IMR-90 (cell line): ENCODE measurements at regions not wholly inside any gene's neighbourhood (a gene's known extent, or its start where the extent isn't known, plus 50 kb on each side); places are given as distances from the start of the nearest gene placed in this dataset.

Source experiments
- ATAC-seq: fragments of 200-7000 bp; cut with Tn5 transposase; 2 replicates; pipeline ENCODE4 v1.9.1; 2020; ENCODE audit warnings: low read depth, mild to moderate bottlenecking, moderate library complexity
- BruUV-seq: library from RNA; stranded (reverse); fragments of 400-500 nt; replicated peaks from 2 replicates; lab custom pipeline; 2021; lab: Mats Ljungman, UMichigan
- CTCF ChIA-PET: fragments of 300-600 bp; formaldehyde crosslinking; extraction: SDS; loops from one replicate; lab custom pipeline; 2021; ENCODE audit warnings: antibody characterized with exemption; lab: Yijun Ruan, JAX
- POLR2A ChIA-PET: fragments of 300-600 bp; sonication (Branson Sonifier 250); formaldehyde crosslinking; loops from one replicate; lab custom pipeline; 2022; ENCODE audit warnings: antibody characterized with exemption; ENCODE audit not compliant: unreplicated experiment; lab: Charles Lee
- DNase-seq: peaks from one replicate; pipeline ENCODE4 v3.0.0; 2013
- H2AFZ ChIP-seq: replicated peaks from 2 replicates; pipeline ENCODE3; 2013; ENCODE audit warnings: low read length, mild to moderate bottlenecking; ENCODE audit not compliant: poor library complexity
- H2AK5ac ChIP-seq: 2 replicates; pipeline ENCODE4 v1.6.1; 2013; ENCODE audit warnings: low read depth, low read length, inconsistent platforms
- H2AK9ac ChIP-seq: replicated peaks from 2 replicates; pipeline ENCODE3; 2013; ENCODE audit warnings: mild to moderate bottlenecking, low read depth, low read length, moderate library complexity; ENCODE audit not compliant: poor library complexity
- H2BK120ac ChIP-seq: 2 replicates; pipeline ENCODE4 v1.6.1; 2013; ENCODE audit warnings: low read depth, low read length, inconsistent platforms
- H2BK15ac ChIP-seq: 3 replicates; pipeline ENCODE4 v1.6.1; 2013; ENCODE audit warnings: low read depth, low read length, inconsistent platforms
- H2BK20ac ChIP-seq: 2 replicates; pipeline ENCODE4 v1.6.1; 2013; ENCODE audit warnings: low read depth, mild to moderate bottlenecking, inconsistent platforms, low read length, moderate library complexity
- H2BK5ac ChIP-seq: 2 replicates; pipeline ENCODE4 v1.6.1; 2013; ENCODE audit warnings: mild to moderate bottlenecking, low read depth, low read length, inconsistent platforms; ENCODE audit not compliant: poor library complexity, severe bottlenecking
- H3K14ac ChIP-seq: replicated peaks from 2 replicates; pipeline ENCODE4 v1.6.1; 2013; ENCODE audit warnings: low read depth, low read length, inconsistent platforms
- H3K18ac ChIP-seq: 2 replicates; pipeline ENCODE4 v1.6.1; 2013; ENCODE audit warnings: low read depth, low read length, control low read depth
- H3K23ac ChIP-seq: 2 replicates; pipeline ENCODE4 v1.6.1; 2013; ENCODE audit warnings: low read depth, low read length, inconsistent platforms
- H3K27ac ChIP-seq: 2 replicates; pipeline ENCODE4 v1.5.1; 2013; ENCODE audit warnings: mild to moderate bottlenecking, control low read depth, low read length; ENCODE audit not compliant: insufficient read depth
- H3K27me3 ChIP-seq: 2 replicates; pipeline ENCODE4 v1.6.1; 2013; ENCODE audit warnings: low read length; ENCODE audit not compliant: control insufficient read depth, insufficient read depth
- H3K36me3 ChIP-seq: 2 replicates; pipeline ENCODE4 v1.6.1; 2013; ENCODE audit warnings: low read length, mixed read lengths; ENCODE audit not compliant: control insufficient read depth, insufficient read depth
- H3K4ac ChIP-seq: 2 replicates; pipeline ENCODE4 v1.6.1; 2013; ENCODE audit warnings: low read depth, low read length, inconsistent platforms
- H3K4me1 ChIP-seq: 2 replicates; pipeline ENCODE4 v1.6.1; 2013; ENCODE audit warnings: low read length, mixed read lengths; ENCODE audit not compliant: control insufficient read depth, insufficient read depth
- H3K4me2 ChIP-seq: 2 replicates; pipeline ENCODE4 v1.6.1; 2013; ENCODE audit warnings: low read depth, mild to moderate bottlenecking, control low read depth, low read length, moderate library complexity
- H3K4me3 ChIP-seq: 2 replicates; pipeline ENCODE4 v1.5.1; 2013; ENCODE audit warnings: low read depth, mild to moderate bottlenecking, control low read depth, low read length, moderate library complexity; ENCODE audit not compliant: insufficient read depth
- H3K56ac ChIP-seq: 2 replicates; pipeline ENCODE4 v1.6.1; 2013; ENCODE audit warnings: low read length, inconsistent platforms; ENCODE audit not compliant: insufficient read depth; ENCODE audit errors: extremely low read depth
- H3K79me1 ChIP-seq, 2 experiments: 2 replicates each; pipeline ENCODE4 v1.6.1; 2013; ENCODE audit warnings: low read length in 2 of 2, inconsistent platforms in 1 of 2, low read depth in 1 of 2
- H3K9ac ChIP-seq: 2 replicates; pipeline ENCODE4 v1.6.1; 2013; ENCODE audit warnings: low read depth, low read length, control low read depth
- H3K9me1 ChIP-seq: 2 replicates; pipeline ENCODE4 v1.6.1; 2013; ENCODE audit warnings: low read length, inconsistent platforms; ENCODE audit not compliant: insufficient read depth
- H3K9me3 ChIP-seq: 2 replicates; pipeline ENCODE4 v1.6.1; 2013; ENCODE audit warnings: low read length; ENCODE audit not compliant: control insufficient read depth, insufficient read depth
- H4K20me1 ChIP-seq: 2 replicates; pipeline ENCODE4 v1.6.1; 2013; ENCODE audit warnings: low read length, inconsistent platforms; ENCODE audit not compliant: insufficient read depth
- H4K5ac ChIP-seq: 2 replicates; pipeline ENCODE4 v1.6.1; 2013; ENCODE audit warnings: mild to moderate bottlenecking, low read depth, low read length, control low read depth
- H4K8ac ChIP-seq, 2 experiments: 2 replicates each; pipeline ENCODE4 v1.6.1; 2013; ENCODE audit warnings: low read depth in 2 of 2, low read length in 2 of 2, control low read depth in 1 of 2, inconsistent platforms in 1 of 2
- H4K91ac ChIP-seq: 2 replicates; pipeline ENCODE4 v1.6.1; 2013; ENCODE audit warnings: low read depth, low read length, inconsistent platforms; ENCODE audit not compliant: insufficient read depth
- BHLHE40 ChIP-seq: fragments of 150-350 bp; IDR thresholded peaks from 2 replicates; pipeline ENCODE4 v1.6.1; 2016; ENCODE audit warnings: mild to moderate bottlenecking, low read depth, low read length
- CEBPB ChIP-seq: IDR thresholded peaks from 2 replicates; pipeline ENCODE4 v1.6.1; 2012; ENCODE audit warnings: low read depth, low read length, improper control_type of control experiment
- CHD1 ChIP-seq: IDR thresholded peaks from 2 replicates; pipeline ENCODE4 v1.6.1; 2012; ENCODE audit warnings: low read depth, low read length, improper control_type of control experiment
- FOS ChIP-seq: fragments of 150-350 bp; IDR thresholded peaks from 2 replicates; pipeline ENCODE4 v1.6.1; 2016; ENCODE audit warnings: low read depth, low read length
- MAFK ChIP-seq: IDR thresholded peaks from 2 replicates; pipeline ENCODE4 v1.6.1; 2012; ENCODE audit warnings: low read depth, low read length, improper control_type of control experiment
- MAZ ChIP-seq: IDR thresholded peaks from 2 replicates; pipeline ENCODE4 v1.6.1; 2012; ENCODE audit warnings: low read depth, mild to moderate bottlenecking, low read length, improper control_type of control experiment, moderate library complexity, borderline replicate concordance
- MXI1 ChIP-seq: IDR thresholded peaks from 2 replicates; pipeline ENCODE4 v1.6.1; 2012; ENCODE audit warnings: low read depth, mild to moderate bottlenecking, low read length, moderate library complexity, borderline replicate concordance
- NFE2L2 ChIP-seq: fragments of 150-350 bp; IDR thresholded peaks from 2 replicates; pipeline ENCODE4 v1.6.1; 2016; ENCODE audit warnings: low read depth, mild to moderate bottlenecking, low read length
- POLR2A ChIP-seq: IDR thresholded peaks from 2 replicates; pipeline ENCODE4 v1.6.1; 2012; ENCODE audit warnings: mild to moderate bottlenecking, low read depth, low read length
- RAD21 ChIP-seq: IDR thresholded peaks from 2 replicates; pipeline ENCODE4 v1.6.1; 2012; ENCODE audit warnings: low read length, improper control_type of control experiment
- SMC3 ChIP-seq: fragments of 150-350 bp; IDR thresholded peaks from 2 replicates; pipeline ENCODE4 v1.6.1; 2016; ENCODE audit warnings: low read depth, mild to moderate bottlenecking, antibody characterized with exemption, low read length, moderate library complexity
- WGBS, 2 experiments: methylation state at CpG; one replicate each; pipeline versions ENCODE4 v1.1.5 to v1.1.7; 2013; ENCODE audit warnings: missing lambda C conversion rate in 2 of 2; ENCODE audit not compliant: insufficient read length in 1 of 2; ENCODE audit errors: extremely low coverage in 2 of 2; 5-methylcytosine and 5-hydroxymethylcytosine counted together
- dilution Hi-C: fragments of 300-500 bp; cut with HindIII; formaldehyde crosslinking; loops from one replicate; pipeline ENCODE4 v1.14.3; 2018; ENCODE audit warnings: low sequenced_read_pairs; ENCODE audit not compliant: unreplicated experiment
- in situ Hi-C: fragments of 300-500 bp; cut with MboI; formaldehyde crosslinking; loops from 3 replicates; pipeline ENCODE4 v1.14.3; 2019; ENCODE audit warnings: low sequenced_read_pairs, inconsistent platforms, mixed read lengths
- intact Hi-C: fragments of 100-400 bp; cut with micrococcal nuclease; formaldehyde crosslinking; loops from 2 replicates; pipeline ENCODE4 v1.10.0; 2022
- TF ChIP-seq, protein P1 (sequence below): fragments of 150-350 bp; IDR thresholded peaks from 2 replicates; pipeline ENCODE4 v1.6.1; 2017; ENCODE audit warnings: mild to moderate bottlenecking, antibody characterized with exemption, low read length, low read depth
- TF ChIP-seq, protein P2 (sequence below): conservative IDR thresholded peaks from 2 replicates; pipeline ENCODE4 v1.5.1; 2012; ENCODE audit warnings: mild to moderate bottlenecking, low read depth, low read length, improper control_type of control experiment

DNA sequence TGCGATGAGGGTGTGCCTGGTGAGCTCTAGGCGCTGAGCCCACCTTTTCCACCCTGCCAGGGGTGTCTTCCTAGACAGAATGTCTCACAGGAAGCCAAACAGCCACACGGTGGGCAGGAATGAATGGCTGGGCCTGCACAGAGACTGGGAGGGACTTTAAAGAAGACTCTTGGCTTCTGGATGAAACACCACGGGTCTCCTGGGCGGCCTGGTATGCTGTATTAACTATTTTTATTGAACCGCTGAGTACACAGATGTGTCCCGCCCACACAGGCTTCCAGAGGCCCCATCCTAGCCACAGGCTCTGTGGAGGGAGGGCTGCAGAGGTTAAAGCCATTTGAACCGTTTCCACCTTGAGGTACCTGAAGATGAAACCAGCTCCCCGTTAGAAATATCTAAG, 115.2 kb upstream of the CXCL14 start:
- H3K56ac ChIP-seq = no peak overlapping the region
- POLR2A ChIA-PET = no interaction called here
- H4K20me1 ChIP-seq = no peaks in the 10 kb centered on the region
- no peak overlapping the region for H2BK5ac ChIP-seq
- no peaks in the 10 kb centered on the region for H3K9me1 ChIP-seq
- TF ChIP-seq FOS (no peak), CHD1 (no peak), MAFK (no peak), POLR2A (no peak), CEBPB (no peak), SMC3 (no peak), MXI1 (no peak), NFE2L2 (no peak), BHLHE40 (no peak), RAD21 (no peak), MAZ (no peak)
- TF ChIP-seq, protein P1, sequence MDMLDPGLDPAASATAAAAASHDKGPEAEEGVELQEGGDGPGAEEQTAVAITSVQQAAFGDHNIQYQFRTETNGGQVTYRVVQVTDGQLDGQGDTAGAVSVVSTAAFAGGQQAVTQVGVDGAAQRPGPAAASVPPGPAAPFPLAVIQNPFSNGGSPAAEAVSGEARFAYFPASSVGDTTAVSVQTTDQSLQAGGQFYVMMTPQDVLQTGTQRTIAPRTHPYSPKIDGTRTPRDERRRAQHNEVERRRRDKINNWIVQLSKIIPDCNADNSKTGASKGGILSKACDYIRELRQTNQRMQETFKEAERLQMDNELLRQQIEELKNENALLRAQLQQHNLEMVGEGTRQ = no peak
- TF ChIP-seq, protein P2, sequence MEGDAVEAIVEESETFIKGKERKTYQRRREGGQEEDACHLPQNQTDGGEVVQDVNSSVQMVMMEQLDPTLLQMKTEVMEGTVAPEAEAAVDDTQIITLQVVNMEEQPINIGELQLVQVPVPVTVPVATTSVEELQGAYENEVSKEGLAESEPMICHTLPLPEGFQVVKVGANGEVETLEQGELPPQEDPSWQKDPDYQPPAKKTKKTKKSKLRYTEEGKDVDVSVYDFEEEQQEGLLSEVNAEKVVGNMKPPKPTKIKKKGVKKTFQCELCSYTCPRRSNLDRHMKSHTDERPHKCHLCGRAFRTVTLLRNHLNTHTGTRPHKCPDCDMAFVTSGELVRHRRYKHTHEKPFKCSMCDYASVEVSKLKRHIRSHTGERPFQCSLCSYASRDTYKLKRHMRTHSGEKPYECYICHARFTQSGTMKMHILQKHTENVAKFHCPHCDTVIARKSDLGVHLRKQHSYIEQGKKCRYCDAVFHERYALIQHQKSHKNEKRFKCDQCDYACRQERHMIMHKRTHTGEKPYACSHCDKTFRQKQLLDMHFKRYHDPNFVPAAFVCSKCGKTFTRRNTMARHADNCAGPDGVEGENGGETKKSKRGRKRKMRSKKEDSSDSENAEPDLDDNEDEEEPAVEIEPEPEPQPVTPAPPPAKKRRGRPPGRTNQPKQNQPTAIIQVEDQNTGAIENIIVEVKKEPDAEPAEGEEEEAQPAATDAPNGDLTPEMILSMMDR = no peak
- H2AK9ac ChIP-seq = no peak overlapping the region
- ATAC-seq (no peak), DNase-seq (no peak)
- no peaks in the 10 kb centered on the region; the same call in 1 of the 2 replicates for H3K27me3 ChIP-seq
- H4K8ac ChIP-seq = no peak overlapping the region
- no peak overlapping the region for H2BK120ac ChIP-seq
- no peak overlapping the region for H3K27ac ChIP-seq
- no peak overlapping the region for H3K9ac ChIP-seq
- no peak overlapping the region for H2AK5ac ChIP-seq
- H2AFZ ChIP-seq = no peak overlapping the region
- no TSS peak for BruUV-seq
- in situ Hi-C loops = no loop called here
- no CpG with 5 or more reads among the region's 9 CpGs for WGBS, 2 experiments
- intact Hi-C loops = no loop called here
- no peaks in the 10 kb centered on the region for H3K79me1 ChIP-seq
- no peak overlapping the region for H3K4me2 ChIP-seq
- H3K14ac ChIP-seq = no peak overlapping the region
- no peaks in the 10 kb centered on the region for H3K36me3 ChIP-seq
- no peak overlapping the region for H4K5ac ChIP-seq
- no peak overlapping the region for H3K4ac ChIP-seq
- H3K9me3 ChIP-seq = no peaks in the 10 kb centered on the region
- H2BK20ac ChIP-seq = no peak overlapping the region
- no peaks in the 10 kb centered on the region for H3K4me1 ChIP-seq
- no peak overlapping the region for H2BK15ac ChIP-seq
- no peak overlapping the region for H3K18ac ChIP-seq
- H3K4me3 ChIP-seq = no peak overlapping the region
- H4K91ac ChIP-seq = no peak overlapping the region
- CTCF ChIA-PET = no interaction called here
- no peak overlapping the region for H3K23ac ChIP-seq
- dilution Hi-C loops = no loop called here
